ENCODE measurements at regions not wholly inside any gene's neighbourhood (a gene's known extent, or its start where the extent isn't known, plus 50 kb on each side); places are given as distances from the start of the nearest gene placed in this dataset.

GRCh38 chr15:69647142-69647513 lies 194.5 kb downstream of the RPLP1 start:
- H3K4ac ChIP-seq (ENCODE audit: low read depth, low read length), result no peak overlapping the region
- H2BK5ac ChIP-seq (ENCODE audit: low read depth, low read length, poor library complexity, severe bottlenecking), result no peak overlapping the region
- no peak overlapping the region for H3K56ac ChIP-seq (ENCODE audit: extremely low read depth, insufficient read depth, low read length)
- H3K23ac ChIP-seq (ENCODE audit: low read depth, low read length), result no peak overlapping the region
- ChIA-PET CTCF (no interaction called here), POLR2A (ENCODE audit: unreplicated experiment) (no interaction called here)
- no peaks in the 10 kb centered on the region for H4K20me1 ChIP-seq (ENCODE audit: insufficient read depth, low read length)
- H4K5ac ChIP-seq (ENCODE audit: low read depth, low read length), result no peak overlapping the region
- intact Hi-C loops (cut with micrococcal nuclease) (loop anchor here (10.0 kb wide), 1 partner anchor 162 kb away; no protein-coding TSS in a partner anchor), dilution Hi-C loops (cut with HindIII; ENCODE audit: low sequenced_read_pairs, unreplicated experiment) (no loop called here), in situ Hi-C loops (cut with MboI; ENCODE audit: low sequenced_read_pairs) (no loop called here)
- no peak overlapping the region for H2BK15ac ChIP-seq (ENCODE audit: low read depth, low read length)
- no CpG with 5 or more reads among the region's 1 CpG for WGBS, 2 experiments (ENCODE audit: extremely low coverage in 2 of 2, insufficient read length in 1 of 2)
- no peaks in the 10 kb centered on the region for H3K4me1 ChIP-seq (ENCODE audit: control insufficient read depth, insufficient read depth, low read length)
- peaks cover 54% of the 10 kb centered on the region for H3K27me3 ChIP-seq (ENCODE audit: control insufficient read depth, insufficient read depth, low read length)
- H2AFZ ChIP-seq (replicated peaks; ENCODE audit: low read length, poor library complexity), result no peak overlapping the region
- no peak overlapping the region for H4K91ac ChIP-seq (ENCODE audit: insufficient read depth, low read depth, low read length)
- H4K8ac ChIP-seq (ENCODE audit: low read depth in 2 of 2, low read length in 2 of 2), result no peak overlapping the region
- H2AK9ac ChIP-seq (replicated peaks; ENCODE audit: low read depth, low read length, poor library complexity), result no peak overlapping the region
- no peak overlapping the region for H3K14ac ChIP-seq (replicated peaks; ENCODE audit: low read depth, low read length)
- no peak overlapping the region for H3K18ac ChIP-seq (ENCODE audit: low read depth, low read length)
- H2BK20ac ChIP-seq (ENCODE audit: low read depth, low read length), result no peak overlapping the region
- H3K4me3 ChIP-seq (ENCODE audit: insufficient read depth, low read depth, low read length), result no peak overlapping the region
- H3K4me2 ChIP-seq (ENCODE audit: low read depth, low read length), result no peak overlapping the region
- TF ChIP-seq FOS (IDR thresholded peaks at IDR 0.05; ENCODE audit: low read depth, low read length) (no peak), SMC3 (IDR thresholded peaks at IDR 0.05; ENCODE audit: low read depth, low read length) (no peak), ELK1 (IDR thresholded peaks at IDR 0.05; ENCODE audit: borderline replicate concordance, low read depth, low read length) (no peak), MAZ (IDR thresholded peaks at IDR 0.05; ENCODE audit: borderline replicate concordance, low read depth, low read length) (no peak), MAFK (IDR thresholded peaks at IDR 0.05; ENCODE audit: low read depth, low read length) (no peak), CEBPB (IDR thresholded peaks at IDR 0.05; ENCODE audit: low read depth, low read length) (no peak), RFX5 (IDR thresholded peaks at IDR 0.05; ENCODE audit: low read depth, low read length) (no peak)
- DNase-seq (no peak), ATAC-seq (ENCODE audit: low read depth) (no peak)
- no peak overlapping the region for H2AK5ac ChIP-seq (ENCODE audit: low read depth, low read length)
- no peak overlapping the region for H3K27ac ChIP-seq (ENCODE audit: insufficient read depth, low read length)
- BruUV-seq (replicated peaks), result no TSS peak
- no peak overlapping the region for H3K9ac ChIP-seq (ENCODE audit: low read depth, low read length)
- H3K79me1 ChIP-seq (ENCODE audit: low read depth in 1 of 2, low read length in 2 of 2), result no peaks in the 10 kb centered on the region
- H3K36me3 ChIP-seq (ENCODE audit: control insufficient read depth, insufficient read depth, low read length), result no peaks in the 10 kb centered on the region
- 0 out of 2 replicates have a peak, but pooled peaks cover 2% of the 10 kb centered on the region for H3K9me3 ChIP-seq (ENCODE audit: control insufficient read depth, insufficient read depth, low read length)
- H3K9me1 ChIP-seq (ENCODE audit: insufficient read depth, low read length), result no peaks in the 10 kb centered on the region
- H2BK120ac ChIP-seq (ENCODE audit: low read depth, low read length), result no peak overlapping the region
